ENCODE measurements at regions not wholly inside any gene's neighbourhood (a gene's known extent, or its start where the extent isn't known, plus 50 kb on each side); places are given as distances from the start of the nearest gene placed in this dataset.
A peak's percentile ranks its signal among the peaks of the same experiment; 100 is the strongest.
"Not testable (repeated sequence)": the region's sequence is repeated elsewhere in the genome, so short reads cannot be mapped to it uniquely, and the experiment has no call there.

- no peak overlapping the region for H3K4me3 ChIP-seq (ENCODE audit: low read length)
- no peak for TF ChIP-seq CTCF (conservative IDR thresholded peaks at IDR 0.05; ENCODE audit: low read length)
- DNase-seq (ENCODE audit: low read depth): peak; percentile 13
These were observed 99.8 kb downstream of the PJA1 start for GRCh38 chrX:69065451-69065850.

- DNase-seq (ENCODE audit: low read depth): no peak
- H3K4me3 ChIP-seq (ENCODE audit: low read length): no peak overlapping the region
- no peak for TF ChIP-seq CTCF (conservative IDR thresholded peaks at IDR 0.05; ENCODE audit: low read length)
These were observed 101.8 kb downstream of the PJA1 start for GRCh38 chrX:69063486-69063885.

- H3K4me3 ChIP-seq (ENCODE audit: low read length): no peak overlapping the region
- no peak for TF ChIP-seq CTCF (conservative IDR thresholded peaks at IDR 0.05; ENCODE audit: low read length)
- DNase-seq (ENCODE audit: low read depth): no peak
These were observed 102.8 kb downstream of the PJA1 start for GRCh38 chrX:69062493-69062892.

- no peak overlapping the region for H3K4me3 ChIP-seq (ENCODE audit: low read length)
- DNase-seq (ENCODE audit: low read depth): peak; percentile 11
- peak; percentile 47 for TF ChIP-seq CTCF (conservative IDR thresholded peaks at IDR 0.05; ENCODE audit: low read length)
These were observed 104.4 kb downstream of the PJA1 start for GRCh38 chrX:69060631-69061408.

- TF ChIP-seq CTCF (conservative IDR thresholded peaks at IDR 0.05; ENCODE audit: low read length): no peak
- H3K4me3 ChIP-seq (ENCODE audit: low read length): no peak overlapping the region
- DNase-seq (ENCODE audit: low read depth): no peak
These were observed 110.1 kb downstream of the PJA1 start for GRCh38 chrX:69055193-69055592.

- DNase-seq (ENCODE audit: low read depth); H3K4me3 ChIP-seq (ENCODE audit: low read length): not testable (repeated sequence)
These were observed 110.8 kb downstream of the PJA1 start for GRCh38 chrX:69054497-69054896.

- no peak for TF ChIP-seq CTCF (conservative IDR thresholded peaks at IDR 0.05; ENCODE audit: low read length)
- no peak overlapping the region for H3K4me3 ChIP-seq (ENCODE audit: low read length)
- DNase-seq (ENCODE audit: low read depth): no peak
These were observed 113.4 kb downstream of the PJA1 start for GRCh38 chrX:69051901-69052300.
